ENCODE measurements at regions not wholly inside any gene's neighbourhood (a gene's known extent, or its start where the extent isn't known, plus 50 kb on each side); places are given as distances from the start of the nearest gene placed in this dataset.
"Not testable (repeated sequence)": the region's sequence is repeated elsewhere in the genome, so short reads cannot be mapped to it uniquely, and the experiment has no call there.

- no peak for DNase-seq
Measured at GRCh38 chr3:163601426-163601825, 1476.9 kb downstream of the SI start.

GRCh38 chr3:163587342-163587741 lies 1491.0 kb downstream of the SI start:
- DNase-seq = no peak

GRCh38 chr3:163582967-163583366 lies 1495.3 kb downstream of the SI start:
- no peak for DNase-seq

- DNase-seq = no peak
Measured at GRCh38 chr3:163577271-163577670, 1501.0 kb downstream of the SI start.

- no peak for DNase-seq
Measured at GRCh38 chr3:163576314-163576713, 1502.0 kb downstream of the SI start.

GRCh38 chr3:163573324-163573723 lies 1505.0 kb downstream of the SI start:
- DNase-seq = no peak

- no peak for DNase-seq
Measured at GRCh38 chr3:163572856-163573255, 1505.4 kb downstream of the SI start.

- no peak for DNase-seq
Measured at GRCh38 chr3:163563485-163563884, 1514.8 kb downstream of the SI start.

GRCh38 chr3:163562625-163563024 lies 1515.7 kb downstream of the SI start:
- no peak for DNase-seq

GRCh38 chr3:163561151-163561550 lies 1517.1 kb downstream of the SI start:
- DNase-seq = no peak

GRCh38 chr3:163560459-163560858 lies 1517.8 kb downstream of the SI start:
- DNase-seq = no peak

- DNase-seq = no peak
Measured at GRCh38 chr3:163556813-163557523, 1521.3 kb downstream of the SI start.

- no peak for DNase-seq
Measured at GRCh38 chr3:163555918-163556317, 1522.4 kb downstream of the SI start.

- DNase-seq = no peak
Measured at GRCh38 chr3:163552659-163552966, 1525.7 kb downstream of the SI start.

- DNase-seq = not testable (repeated sequence)
Measured at GRCh38 chr3:163551915-163552658, 1526.2 kb downstream of the SI start.

- no peak for DNase-seq
Measured at GRCh38 chr3:163548015-163548414, 1530.3 kb downstream of the SI start.

- DNase-seq = no peak
Measured at GRCh38 chr3:163547014-163547685, 1531.1 kb downstream of the SI start.

- DNase-seq = no peak
Measured at GRCh38 chr3:163543662-163544061, 1534.6 kb downstream of the SI start.

GRCh38 chr3:163541629-163542028 lies 1536.7 kb downstream of the SI start:
- no peak for DNase-seq

GRCh38 chr3:163538387-163538786 lies 1539.9 kb downstream of the SI start:
- no peak for DNase-seq

- no peak for DNase-seq
Measured at GRCh38 chr3:163533381-163533780, 1544.9 kb downstream of the SI start.

- no peak for DNase-seq
Measured at GRCh38 chr3:163523375-163523774, 1554.9 kb downstream of the SI start.

GRCh38 chr3:163521261-163521660 lies 1557.0 kb downstream of the SI start:
- no peak for DNase-seq

GRCh38 chr3:163518065-163518464 lies 1560.2 kb downstream of the SI start:
- DNase-seq = no peak
